Stimulated activated CD8-positive, alpha-beta memory T cell treated with anti-CD3 and anti-CD28 coated beads, Interleukin-7, amount 100 ng/mL, for 48 hours (primary cell): ENCODE measurements at regions not wholly inside any gene's neighbourhood (a gene's known extent, or its start where the extent isn't known, plus 50 kb on each side); places are given as distances from the start of the nearest gene placed in this dataset.
A peak's percentile ranks its signal among the peaks of the same experiment; 100 is the strongest.
"Not testable (repeated sequence)": the region's sequence is repeated elsewhere in the genome, so short reads cannot be mapped to it uniquely, and the experiment has no call there.

Experiments
- DNase-seq, 2 donors: peaks; one replicate each; pipeline ENCODE4 v3.0.0-alpha.2; 2020; ENCODE audit warnings: low read depth in 1 of 2; ENCODE audit errors: extremely low read depth in 1 of 2

DNA sequence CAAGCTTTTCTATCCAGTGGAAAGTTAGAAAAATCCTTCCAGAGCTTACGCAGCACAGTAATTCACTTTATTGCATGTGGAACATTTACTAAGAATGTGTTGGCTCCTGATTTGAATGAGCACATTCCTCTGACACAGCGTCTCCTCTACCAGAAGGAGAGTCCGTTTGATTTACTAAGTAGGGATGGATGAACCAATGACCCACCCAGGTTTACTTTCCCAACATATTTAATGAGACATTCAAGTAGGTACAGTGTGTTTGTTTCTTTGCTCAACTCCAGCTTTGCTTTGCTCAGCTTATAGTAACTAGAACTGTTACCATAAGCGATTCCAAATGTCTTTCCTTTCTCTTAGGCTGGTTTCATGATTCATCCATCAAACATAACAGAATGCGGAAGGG is 161.7 kb downstream of the SMARCA1 start:
- no peak for DNase-seq

DNA sequence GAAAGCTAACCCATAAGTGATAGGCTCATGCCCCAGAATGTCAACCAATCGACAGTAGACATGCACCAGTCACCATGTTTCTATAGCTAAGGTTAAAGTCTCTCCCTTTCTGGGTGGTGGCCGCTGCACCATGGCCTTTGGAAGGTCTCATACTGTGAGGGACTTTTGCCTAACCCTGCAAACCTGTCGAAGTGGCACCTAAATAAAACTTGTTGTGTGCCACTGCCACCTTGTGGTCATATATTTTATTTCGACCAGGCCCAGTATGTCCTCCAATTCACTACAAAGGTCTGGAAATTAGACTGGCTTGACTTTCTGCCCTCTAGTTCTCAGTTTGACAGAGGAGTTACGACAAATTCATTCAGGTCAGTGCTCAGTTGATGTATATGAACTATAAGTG is 163.1 kb downstream of the SMARCA1 start:
- peak in 1 of 2 donors; percentile 9 for DNase-seq

DNA sequence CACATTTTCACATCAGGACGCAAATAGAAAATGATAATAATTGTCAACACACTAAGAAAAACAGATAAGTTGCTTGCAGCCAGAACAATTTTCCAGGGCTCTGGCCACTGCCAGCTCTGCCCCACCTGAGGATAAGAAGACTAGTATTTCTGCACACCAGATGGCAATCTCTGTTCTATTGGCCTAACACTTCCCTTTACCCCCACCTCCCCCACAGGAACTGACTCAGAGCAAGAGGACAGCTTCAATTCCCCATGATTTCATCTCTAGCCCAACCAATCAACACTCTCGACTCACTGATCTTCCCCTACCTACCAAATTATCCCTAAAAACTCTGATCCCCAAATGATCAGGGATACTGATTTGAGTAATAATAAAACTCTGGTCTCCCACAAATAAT is 164.0 kb downstream of the SMARCA1 start:
- DNase-seq: no peak

DNA sequence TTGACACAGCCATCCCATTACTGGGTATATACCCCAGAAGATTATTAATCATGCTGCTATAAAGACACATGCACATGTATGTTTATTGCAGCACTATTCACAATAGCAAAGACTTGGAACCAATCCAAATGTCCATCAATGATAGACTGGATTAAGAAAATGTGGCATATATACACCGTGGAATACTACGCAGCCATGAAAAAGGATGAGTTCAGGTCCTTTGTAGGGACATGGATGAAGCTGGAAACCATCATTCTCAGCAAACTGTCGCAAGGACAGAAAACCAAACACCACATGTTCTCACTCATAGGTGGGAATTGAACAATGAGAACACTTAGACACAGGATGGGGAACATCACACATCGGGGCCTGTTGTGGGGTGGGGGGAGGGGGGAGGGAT is 165.9 kb downstream of the SMARCA1 start:
- DNase-seq: not testable (repeated sequence)

DNA sequence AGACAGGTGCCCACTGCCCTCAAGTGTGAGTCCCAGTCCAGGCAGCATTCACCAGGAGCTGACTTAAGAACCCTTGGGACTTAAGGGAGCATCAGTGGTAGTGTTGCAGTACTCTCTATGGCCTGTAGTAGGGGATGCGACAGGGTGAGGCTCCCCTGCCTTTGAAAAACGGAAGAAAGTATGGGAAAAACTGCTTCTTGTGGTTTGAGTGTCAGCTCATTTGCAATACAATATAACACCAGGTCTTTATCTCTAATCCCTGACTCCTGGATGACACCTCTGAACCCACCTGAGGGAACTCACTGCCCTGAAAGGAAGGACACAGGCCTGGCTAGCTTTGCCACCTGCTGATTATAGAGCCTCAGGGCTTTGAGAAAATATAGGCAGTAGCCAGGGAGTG is 176.0 kb downstream of the SMARCA1 start:
- no peak for DNase-seq

DNA sequence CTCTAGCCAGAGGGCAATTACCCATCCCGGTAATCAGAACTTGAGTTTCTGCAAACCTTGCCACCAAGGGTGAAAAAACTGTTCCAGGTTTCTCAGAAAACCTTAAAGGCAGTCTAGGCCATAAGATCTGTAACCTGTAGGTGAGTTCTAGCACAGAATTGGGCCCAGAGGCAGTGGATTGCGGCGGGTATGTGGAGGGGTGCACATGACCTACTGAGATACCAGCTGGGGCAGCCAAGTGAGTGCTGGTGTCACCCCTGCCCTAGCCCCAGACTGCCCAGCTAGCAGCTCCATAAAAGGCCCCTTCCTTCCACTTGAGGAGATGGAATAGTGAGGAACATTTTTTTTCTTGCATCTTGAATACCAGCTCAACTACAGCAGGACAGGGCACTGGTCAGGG is 176.7 kb downstream of the SMARCA1 start:
- DNase-seq: no peak

DNA sequence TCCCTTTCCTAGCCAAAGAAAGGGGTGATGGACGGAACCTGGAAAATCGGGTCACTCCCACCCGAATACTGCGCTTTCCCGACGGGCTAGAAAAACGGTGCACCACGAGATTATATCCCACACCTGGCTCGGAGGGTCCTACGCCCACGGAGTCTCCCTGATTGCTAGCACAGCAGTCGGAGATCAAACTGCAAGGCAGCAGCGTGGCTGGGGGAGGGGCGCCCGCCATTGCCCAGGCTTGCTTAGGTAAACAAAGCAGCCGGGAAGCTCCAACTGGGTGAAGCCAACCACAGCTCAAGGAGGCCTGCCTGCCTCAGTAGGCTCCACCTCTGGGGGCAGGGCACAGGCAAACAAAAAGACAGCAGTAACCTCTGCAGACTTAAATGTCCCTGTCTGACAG is 186.0 kb downstream of the SMARCA1 start:
- not testable (repeated sequence) for DNase-seq

DNA sequence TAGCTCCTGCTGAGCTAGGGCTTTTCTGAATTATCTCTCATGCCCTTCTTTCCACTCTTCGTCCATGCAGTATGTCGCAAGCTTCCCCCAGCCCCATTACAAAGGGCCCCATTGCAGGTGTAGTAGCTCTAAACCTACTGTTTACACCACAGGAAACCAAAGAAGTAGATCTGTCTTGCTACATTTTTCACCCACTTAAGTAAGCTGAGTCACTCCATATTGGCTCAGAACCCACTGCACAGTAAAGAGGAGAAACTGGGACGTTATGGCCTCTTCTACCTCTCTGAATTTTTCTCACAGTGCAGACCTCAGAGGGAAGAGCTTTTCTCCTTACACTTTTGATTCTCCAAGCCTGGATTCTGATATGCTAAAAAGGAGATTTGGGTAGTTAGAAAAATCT is 200.2 kb downstream of the SMARCA1 start:
- no peak for DNase-seq

DNA sequence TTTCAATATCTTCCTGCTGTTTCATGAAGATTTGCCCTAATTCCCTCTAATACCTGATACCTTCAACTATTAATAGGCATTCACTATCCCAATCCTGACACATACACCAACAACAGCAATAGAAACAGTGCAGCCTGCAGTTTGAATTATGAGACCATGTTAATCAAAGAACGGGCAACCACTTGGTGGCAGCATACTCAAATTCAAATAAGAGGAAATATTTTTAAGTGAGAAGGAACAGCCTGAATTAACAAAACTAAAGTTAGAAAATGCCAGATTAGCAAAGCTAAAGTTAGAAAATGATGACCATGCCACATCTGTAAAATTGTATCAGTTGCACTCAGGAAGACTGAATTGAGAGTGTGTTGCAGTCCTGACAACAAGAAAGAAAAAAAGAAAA is 204.9 kb downstream of the SMARCA1 start:
- DNase-seq: no peak

DNA sequence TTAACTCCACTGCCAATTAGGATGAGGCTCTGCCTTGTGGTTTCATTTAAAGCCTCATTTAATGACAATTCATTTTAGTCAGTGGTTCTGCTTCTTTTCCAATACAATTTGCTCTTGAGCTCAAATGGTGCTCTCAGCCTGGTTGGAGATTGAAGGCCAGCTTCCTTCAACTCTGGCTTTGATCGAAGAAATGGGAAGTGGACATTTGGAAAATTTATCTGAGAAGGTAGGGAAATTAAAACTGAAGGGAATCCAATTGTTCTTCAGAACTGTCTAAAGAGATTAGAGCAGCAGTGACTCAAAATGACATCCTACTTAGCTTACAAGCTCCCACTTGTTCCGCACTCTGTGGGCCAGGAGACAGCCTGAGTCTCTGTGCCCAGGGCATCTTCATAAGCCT is 206.8 kb downstream of the SMARCA1 start:
- DNase-seq: no peak

DNA sequence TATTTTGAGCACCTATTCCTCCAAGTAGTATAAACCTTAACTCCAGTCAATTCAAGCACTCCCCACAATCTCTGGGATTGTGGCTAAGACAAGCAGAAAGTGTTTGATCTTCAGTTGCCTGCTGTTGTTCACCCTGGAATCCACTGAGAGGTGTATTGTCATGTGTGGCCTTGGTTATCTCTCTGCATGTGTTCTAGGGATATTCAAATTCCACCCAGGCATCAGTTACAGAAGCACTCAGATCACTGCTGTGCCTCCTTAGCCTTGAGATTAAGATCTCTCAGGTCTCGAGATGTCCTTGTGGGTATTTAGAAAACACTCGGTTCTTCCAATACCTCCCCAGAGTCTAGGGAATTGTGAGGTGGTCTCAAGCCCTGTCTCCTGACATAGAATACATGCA is 213.3 kb downstream of the SMARCA1 start:
- no peak for DNase-seq

DNA sequence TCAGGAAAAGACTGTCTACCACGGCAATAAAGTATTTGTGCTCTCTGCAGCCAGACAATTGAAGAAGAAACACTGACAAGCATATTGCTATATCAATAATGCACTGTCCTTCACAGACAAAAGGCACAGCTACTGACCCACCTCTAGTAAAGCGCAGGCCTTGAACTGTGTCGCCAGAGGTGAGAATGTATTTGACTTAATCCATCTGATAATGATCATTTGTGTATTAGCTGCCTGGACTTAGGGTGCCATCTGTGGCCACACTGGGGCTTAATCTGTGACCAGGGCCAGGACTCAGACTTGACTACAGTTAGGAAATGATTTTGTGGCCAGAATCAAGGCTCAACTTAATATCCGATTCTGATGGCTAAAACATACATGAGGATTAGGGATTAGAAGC is 260.4 kb downstream of the SMARCA1 start:
- DNase-seq: no peak

DNA sequence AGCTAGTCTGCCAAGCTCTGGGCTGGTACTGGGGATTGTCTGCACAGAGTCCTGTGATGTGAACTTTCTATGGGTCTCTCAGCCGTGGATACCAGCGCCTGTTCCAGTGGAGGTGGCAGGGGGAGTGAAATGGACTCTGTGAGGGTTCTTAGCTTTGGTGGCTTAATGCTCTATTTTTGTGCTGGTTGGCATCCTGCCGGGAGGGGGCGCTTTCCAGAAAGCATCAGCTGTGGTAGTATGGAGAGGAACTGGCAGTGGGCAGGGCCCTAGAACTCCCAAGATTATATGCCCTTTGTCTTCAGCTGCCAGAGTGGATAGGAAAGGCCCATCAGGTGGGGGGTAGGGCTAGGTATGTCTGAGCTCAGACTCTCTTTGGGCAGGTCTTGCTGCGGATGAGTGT is 267.8 kb downstream of the SMARCA1 start:
- not testable (repeated sequence) for DNase-seq

DNA sequence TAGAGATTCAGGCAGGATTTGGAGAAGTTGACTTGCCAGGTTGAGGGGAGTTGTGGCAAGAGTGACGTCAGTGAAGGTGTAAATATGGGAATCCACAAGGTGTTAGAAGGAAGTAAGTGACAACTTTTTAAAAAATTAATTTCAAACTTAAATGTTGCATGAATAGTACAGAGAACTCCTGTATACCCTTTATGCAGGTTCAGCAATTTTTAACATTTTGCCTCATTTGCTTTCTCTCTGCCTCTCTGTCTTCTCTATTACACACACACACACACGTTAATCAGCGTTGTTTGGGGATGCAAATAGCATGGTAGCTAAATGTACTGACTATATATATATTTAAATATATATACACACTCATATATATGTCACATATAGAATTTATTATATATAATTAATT is 273.7 kb downstream of the SMARCA1 start:
- no peak for DNase-seq

DNA sequence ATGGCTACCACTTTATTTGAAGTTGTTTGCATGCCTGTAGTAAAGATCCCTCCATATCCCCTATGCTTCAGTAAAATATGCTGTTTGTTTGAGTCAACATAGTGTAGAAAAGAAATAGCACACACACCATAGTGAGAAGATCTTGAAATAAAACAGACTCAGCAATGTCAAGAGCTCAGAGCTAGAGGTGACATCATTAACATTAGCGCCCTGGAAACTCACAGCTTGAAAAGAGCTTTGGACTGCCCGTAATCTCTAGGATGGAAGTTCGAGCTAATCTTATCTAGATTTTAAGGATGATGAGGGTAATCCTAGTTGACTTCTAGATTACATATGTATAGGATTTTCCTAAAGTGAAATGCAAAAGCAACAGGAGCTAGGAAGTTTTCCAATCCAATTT is 275.6 kb downstream of the SMARCA1 start:
- DNase-seq: no peak

DNA sequence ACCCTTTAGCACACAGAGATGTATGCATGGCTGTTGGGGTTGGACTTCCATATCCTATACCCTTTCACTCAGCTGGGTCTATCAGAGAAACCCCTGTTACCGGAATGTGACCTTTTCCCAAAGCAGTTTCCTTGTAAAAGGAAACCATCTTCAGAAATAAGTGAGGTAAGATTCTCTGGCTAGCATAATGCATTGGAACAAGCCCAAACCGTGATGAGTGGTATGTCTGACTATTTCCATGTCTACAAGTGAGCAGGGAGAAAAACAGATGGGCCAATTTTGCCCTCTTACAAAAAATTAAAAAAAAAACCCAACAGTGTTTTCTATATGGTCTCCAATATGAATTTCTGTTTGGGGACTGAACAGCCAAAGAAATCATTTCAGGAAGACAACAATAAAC is 283.9 kb downstream of the SMARCA1 start:
- DNase-seq: no peak

DNA sequence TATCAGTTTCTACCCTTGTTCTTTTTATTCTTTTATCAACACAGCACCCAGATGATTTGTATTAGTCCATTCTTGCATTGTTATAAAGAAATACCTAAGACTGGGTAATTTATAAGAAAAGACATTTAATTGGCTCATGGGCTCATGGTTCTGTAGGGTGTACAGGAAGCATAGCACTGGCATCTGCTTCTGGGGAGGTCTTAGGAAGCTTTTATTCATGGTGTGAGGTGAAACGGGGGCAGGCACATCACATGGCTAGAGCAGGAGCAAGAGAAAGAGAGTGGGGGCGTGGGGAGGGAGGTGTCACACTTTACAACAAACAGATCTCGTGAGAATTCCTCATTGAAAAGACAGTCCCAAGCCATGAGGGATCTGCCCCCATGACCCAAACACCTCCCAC is 285.3 kb downstream of the SMARCA1 start:
- no peak for DNase-seq

DNA sequence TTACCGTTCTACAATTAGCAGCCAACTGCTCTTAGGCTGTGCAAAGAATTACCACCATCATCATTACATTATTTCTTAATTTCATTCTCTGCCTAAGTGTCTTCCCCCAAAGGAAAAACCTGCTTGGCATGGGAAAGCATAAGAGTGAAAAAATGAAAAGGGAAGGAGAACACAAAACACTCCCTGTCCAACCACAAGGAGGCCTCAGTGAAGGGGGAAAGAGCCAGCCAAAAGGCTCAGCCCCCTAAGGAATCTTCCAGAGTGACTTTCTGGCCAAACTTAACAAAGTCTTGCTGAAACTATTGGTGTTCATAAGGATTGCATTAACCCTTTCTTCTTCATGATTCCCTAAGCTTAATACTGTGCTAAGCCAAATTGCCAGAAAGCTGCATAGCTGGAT is 287.4 kb downstream of the SMARCA1 start:
- DNase-seq: no peak

DNA sequence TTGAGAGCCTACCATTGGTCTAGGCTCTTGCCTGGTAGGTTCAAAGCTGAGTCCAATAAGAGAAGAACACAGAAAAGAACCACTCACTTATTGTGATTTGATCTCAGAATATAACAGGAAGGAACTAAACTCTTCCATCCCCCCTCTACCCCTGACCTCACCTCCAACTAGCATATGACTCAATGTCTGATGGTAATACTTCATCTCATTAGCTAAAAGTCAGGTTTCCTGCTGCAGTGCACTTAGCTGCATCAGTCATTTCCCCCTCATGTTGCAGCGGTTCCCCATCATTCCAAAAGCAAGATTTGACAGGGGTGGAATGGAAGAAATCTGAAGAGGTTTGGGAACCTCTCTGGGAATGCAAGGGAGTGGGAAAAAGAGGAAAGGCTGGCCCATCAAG is 289.5 kb downstream of the SMARCA1 start:
- no peak for DNase-seq

DNA sequence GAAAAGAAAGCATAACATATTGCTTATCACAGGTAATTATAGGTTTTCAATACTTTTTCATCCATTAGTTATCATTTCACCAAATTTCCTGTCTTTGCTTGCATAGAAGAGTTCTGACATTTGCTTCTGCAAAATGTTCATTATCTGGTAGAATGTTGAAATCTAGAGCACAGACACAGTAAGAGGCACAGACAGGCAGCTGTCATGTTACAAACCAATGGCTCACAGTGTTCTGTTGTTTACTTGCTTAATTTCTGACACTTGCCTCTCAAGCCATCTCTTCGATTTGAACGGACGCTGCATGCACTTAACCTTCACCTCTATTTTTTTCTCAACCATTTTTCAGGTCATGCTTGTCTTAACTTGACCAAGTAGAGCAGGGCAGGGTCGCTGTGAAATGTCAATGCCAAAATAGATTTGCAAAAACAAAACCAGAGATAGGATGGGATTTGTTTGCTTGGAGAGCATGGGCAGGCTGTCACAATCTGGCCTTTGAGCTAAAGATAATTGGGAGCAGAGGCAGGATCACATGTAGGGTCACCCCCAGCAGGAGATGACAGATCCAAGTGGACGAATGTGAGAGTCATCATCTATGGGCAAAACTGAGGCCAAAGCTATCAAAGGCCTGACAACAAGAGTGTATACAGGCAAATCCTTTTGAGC is 292.3 kb downstream of the SMARCA1 start:
- DNase-seq: no peak

DNA sequence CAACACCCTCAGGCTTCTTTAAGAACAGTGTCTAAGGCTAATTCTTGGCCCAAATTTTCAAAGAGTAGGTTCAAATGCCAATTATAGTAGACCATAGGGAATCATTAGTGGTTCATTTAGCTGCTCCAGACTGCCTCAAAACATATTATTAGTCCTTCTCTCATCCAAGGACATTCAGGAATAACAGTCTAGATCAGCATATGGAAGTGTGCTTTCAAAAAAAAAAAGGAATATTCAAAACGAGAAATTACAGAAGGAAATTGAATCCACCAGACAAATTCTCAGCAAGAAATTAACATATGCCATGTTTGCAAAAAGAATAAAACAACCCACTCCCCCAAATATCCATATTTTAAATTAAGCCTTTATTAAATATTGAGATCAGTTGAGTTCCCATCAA is 293.1 kb downstream of the SMARCA1 start:
- DNase-seq: no peak

DNA sequence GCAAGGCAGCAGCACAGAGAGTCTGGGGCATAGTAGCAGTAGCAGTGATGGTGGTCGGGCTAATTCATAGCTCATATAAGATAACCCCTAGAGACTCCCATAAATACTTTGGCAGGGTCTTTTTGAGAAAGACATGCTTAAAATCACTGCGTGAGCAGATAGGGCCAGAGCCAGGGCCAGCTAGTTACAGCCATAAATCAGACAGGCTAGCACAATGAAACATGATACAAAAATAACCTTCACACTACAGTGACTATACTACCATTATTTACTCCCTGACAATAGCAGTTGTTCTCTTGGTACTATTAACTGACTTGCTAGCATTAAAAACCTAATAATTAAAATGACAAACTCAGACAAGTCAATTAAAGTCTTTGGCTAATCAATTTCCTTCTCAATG is 295.9 kb downstream of the SMARCA1 start:
- DNase-seq: no peak

DNA sequence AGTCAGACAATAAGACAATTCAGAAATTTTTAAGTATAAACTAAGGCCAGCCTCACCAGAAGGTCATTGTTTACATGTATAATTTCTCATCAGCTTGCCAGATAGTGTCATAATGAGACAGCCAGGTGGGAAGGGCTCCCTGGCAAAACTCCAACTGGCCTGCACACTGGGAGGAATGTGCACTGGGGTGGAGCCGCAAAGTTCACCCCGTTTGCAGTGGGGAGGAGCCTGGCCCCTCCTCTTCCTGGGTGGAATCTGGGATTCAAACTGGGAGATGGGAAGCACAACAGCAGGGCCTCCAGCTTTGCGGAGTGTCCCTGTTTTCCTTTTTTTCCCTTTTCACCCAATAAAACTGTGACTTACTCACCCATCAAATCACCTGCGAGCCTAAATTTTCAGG is 329.9 kb downstream of the SMARCA1 start:
- DNase-seq: no peak
